Germinal center (tissue), 1 donor: ENCODE measurements at regions not wholly inside any gene's neighbourhood (a gene's known extent, or its start where the extent isn't known, plus 50 kb on each side); places are given as distances from the start of the nearest gene placed in this dataset.
"Not testable (repeated sequence)": the region's sequence is repeated elsewhere in the genome, so short reads cannot be mapped to it uniquely, and the experiment has no call there.

Experiments
- DNase-seq: peaks from one replicate; pipeline ENCODE4 v3.0.0; 2012; ENCODE audit warnings: mixed read lengths, low spot score

GRCh38 chrX:104513162-104513561 is 52.8 kb upstream of the IL1RAPL2 start:
- DNase-seq = no peak

- DNase-seq = no peak
Measured at GRCh38 chrX:104510801-104511200, 55.2 kb upstream of the IL1RAPL2 start.

GRCh38 chrX:104502460-104502859 is 63.5 kb upstream of the IL1RAPL2 start:
- no peak for DNase-seq

- DNase-seq = no peak
Measured at GRCh38 chrX:104488811-104489210, 77.2 kb upstream of the IL1RAPL2 start.

GRCh38 chrX:104486691-104487090 is 79.3 kb upstream of the IL1RAPL2 start:
- no peak for DNase-seq

GRCh38 chrX:104482757-104483156 is 83.2 kb upstream of the IL1RAPL2 start:
- no peak for DNase-seq

- DNase-seq = no peak
Measured at GRCh38 chrX:104469771-104470170, 96.2 kb upstream of the IL1RAPL2 start.

GRCh38 chrX:104459796-104460195 is 106.2 kb upstream of the IL1RAPL2 start:
- DNase-seq = no peak

- not testable (repeated sequence) for DNase-seq
Measured at GRCh38 chrX:104457130-104457529, 108.9 kb upstream of the IL1RAPL2 start.

GRCh38 chrX:104450316-104450715 is 115.7 kb upstream of the IL1RAPL2 start:
- no peak for DNase-seq

GRCh38 chrX:104445591-104445990 is 120.4 kb upstream of the IL1RAPL2 start:
- DNase-seq = no peak

GRCh38 chrX:104435249-104435648 is 130.8 kb upstream of the IL1RAPL2 start:
- DNase-seq = no peak

GRCh38 chrX:104432321-104432720 is 133.7 kb upstream of the IL1RAPL2 start:
- DNase-seq = no peak

- no peak for DNase-seq
Measured at GRCh38 chrX:104430742-104431119, 135.3 kb upstream of the IL1RAPL2 start.

- DNase-seq = no peak
Measured at GRCh38 chrX:104430072-104430741, 135.8 kb upstream of the IL1RAPL2 start.

- no peak for DNase-seq
Measured at GRCh38 chrX:104428231-104428630, 137.8 kb upstream of the IL1RAPL2 start.

- no peak for DNase-seq
Measured at GRCh38 chrX:104427693-104428092, 138.3 kb upstream of the IL1RAPL2 start.

GRCh38 chrX:104427073-104427472 is 138.9 kb upstream of the IL1RAPL2 start:
- DNase-seq = no peak

GRCh38 chrX:104420907-104421306 is 145.1 kb upstream of the IL1RAPL2 start:
- DNase-seq = no peak

GRCh38 chrX:104419926-104420325 is 146.1 kb upstream of the IL1RAPL2 start:
- no peak for DNase-seq

- no peak for DNase-seq
Measured at GRCh38 chrX:104419211-104419610, 146.8 kb upstream of the IL1RAPL2 start.

GRCh38 chrX:104411800-104412199 is 154.2 kb upstream of the IL1RAPL2 start:
- no peak for DNase-seq

GRCh38 chrX:104400387-104400786 is 145.7 kb upstream of the ESX1 start:
- DNase-seq = no peak

GRCh38 chrX:104392350-104392749 is 137.6 kb upstream of the ESX1 start:
- DNase-seq = no peak

GRCh38 chrX:104391906-104392305 is 137.2 kb upstream of the ESX1 start:
- no peak for DNase-seq
